ENCODE measurements at regions not wholly inside any gene's neighbourhood (a gene's known extent, or its start where the extent isn't known, plus 50 kb on each side); places are given as distances from the start of the nearest gene placed in this dataset.

DNA sequence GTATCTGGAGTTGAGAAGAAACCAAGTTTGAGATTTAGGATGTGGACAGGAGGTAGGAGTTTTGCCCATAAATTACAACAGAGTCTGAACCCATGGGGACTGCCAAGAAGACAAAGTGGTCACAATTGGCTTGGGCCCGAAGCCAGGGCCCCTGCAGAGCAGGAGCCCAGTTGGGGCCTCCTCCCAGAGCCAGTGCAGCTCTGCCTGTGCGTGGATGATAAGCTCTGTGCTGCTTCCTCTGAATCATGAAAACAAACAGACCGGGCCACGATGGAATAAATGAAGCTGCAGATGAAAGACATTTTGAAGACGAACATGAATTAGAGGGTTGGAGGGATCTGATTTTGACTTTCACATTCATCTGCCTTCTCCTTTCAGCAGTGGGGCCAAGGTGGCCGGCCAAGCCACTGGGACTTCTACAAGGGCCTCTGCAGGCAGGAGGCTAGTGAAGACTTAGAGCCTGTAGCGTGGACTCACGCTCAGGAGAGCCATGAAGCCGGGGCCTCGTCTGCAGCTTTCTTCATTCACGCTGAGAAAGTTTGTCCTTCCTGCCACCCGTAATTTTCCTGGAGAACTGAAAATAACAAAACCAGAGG is 156.8 kb upstream of the LYZL1 start:
- DNase-seq (ENCODE audit: low read depth in 4 of 4, low spot score in 2 of 4), result no peak

DNA sequence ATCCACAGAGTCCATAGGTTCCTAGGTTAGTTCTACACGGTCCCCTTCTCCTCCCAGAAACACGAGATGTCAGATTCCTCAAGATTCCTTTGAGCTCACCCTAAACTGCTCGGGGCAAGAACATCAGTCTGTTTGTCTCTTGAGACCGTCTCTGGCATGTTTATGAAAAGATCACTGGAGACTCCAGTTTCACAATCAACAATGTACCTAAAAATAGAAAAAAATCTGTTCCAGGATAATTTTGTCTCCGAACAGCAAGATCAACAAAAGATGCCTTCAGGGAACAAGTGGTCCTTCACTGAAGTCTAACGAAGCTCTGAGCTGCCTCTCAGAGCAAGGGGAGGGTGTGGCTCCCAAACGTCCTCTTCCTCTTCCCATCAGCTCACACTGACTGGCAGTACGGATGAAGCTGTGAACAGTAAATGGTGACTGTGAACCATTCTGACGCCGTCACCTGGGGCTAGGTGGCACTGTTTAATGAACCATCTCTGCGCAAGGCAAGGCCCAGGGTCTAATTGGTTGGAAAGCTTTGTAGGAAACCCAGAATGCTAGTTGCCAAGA is 156.2 kb upstream of the LYZL1 start:
- no peak for DNase-seq (ENCODE audit: low read depth in 4 of 4, low spot score in 2 of 4)

DNA sequence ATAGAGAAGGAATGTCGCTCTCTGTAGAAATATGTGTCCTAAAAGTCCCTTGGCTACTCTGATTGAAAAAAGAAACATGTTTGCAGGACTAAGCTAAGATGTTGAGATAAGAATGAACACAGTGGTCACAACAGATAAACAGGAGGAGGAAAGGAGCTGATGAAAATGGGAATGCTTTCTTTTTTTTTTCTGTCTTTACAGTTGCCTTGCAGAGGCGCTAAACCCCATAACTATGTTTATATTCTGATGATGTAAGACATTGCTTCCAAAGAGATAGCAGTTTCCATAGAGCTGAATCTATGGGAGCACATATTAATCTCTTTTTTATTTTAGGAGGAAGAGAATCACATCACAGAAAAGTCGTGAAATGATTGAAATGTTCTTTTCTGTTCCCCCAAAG is 153.5 kb upstream of the LYZL1 start:
- no peak for DNase-seq (ENCODE audit: low read depth in 4 of 4, low spot score in 2 of 4)

DNA sequence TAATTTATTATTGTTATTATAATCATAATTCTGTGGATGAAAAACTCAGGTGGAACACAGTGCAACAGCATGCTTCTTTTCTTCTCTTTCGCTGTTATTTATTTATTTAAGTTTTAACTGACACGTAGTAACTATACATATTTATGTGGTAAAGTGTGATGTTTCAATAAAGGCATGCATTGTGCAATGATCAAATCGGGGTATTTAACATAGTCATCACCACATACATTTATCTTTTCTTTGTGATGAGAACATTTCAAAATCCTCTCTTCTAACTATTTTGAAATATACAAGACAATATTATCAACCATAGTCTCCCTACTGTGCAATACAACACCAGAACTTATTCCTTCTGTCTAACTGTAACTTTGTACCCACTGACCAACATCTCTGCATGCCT is 152.5 kb upstream of the LYZL1 start:
- no peak for DNase-seq (ENCODE audit: low read depth in 4 of 4, low spot score in 2 of 4)

DNA sequence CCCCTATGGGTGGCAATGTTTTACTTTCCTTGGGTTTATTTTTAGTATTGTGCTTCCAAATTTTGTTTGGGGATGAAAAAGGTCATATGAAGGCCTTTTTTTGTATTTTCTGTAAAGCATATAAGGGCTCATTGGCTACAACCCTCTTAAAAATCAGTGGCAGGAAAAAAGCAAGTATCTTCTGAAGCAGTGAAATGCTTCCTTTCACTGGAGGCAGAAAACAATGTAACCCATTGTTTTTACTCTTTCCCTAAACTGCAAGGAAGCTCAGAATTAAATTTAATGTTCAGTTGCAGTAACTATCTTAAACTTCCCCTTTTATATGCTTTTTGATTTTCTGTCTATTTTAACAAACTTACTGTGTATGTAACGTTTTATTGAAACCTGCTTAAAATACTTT is 148.7 kb upstream of the LYZL1 start:
- DNase-seq (ENCODE audit: low read depth in 4 of 4, low spot score in 2 of 4), result no peak

- no peak for DNase-seq (ENCODE audit: low read depth in 4 of 4, low spot score in 2 of 4)
Measured at GRCh38 chr10:29140991-29141390, 147.9 kb upstream of the LYZL1 start.

DNA sequence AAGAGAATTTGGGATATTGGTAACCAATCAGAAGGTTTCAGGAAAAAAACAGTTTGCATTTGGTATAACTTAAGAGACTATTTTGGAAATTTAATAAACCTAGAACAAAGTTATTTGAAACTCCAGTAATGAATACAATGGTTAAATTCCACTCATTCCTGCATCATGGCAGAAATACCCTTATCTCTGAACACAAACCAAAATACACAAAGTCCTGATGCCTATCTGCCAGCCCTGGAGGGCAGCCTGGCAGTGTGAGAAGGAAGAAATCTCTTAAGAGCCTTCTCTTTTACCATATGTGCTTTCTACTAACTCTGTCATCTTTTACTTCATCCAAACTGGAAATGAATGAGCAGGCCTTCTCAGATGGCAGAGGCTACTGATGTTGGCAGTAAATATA is 147.1 kb upstream of the LYZL1 start:
- no peak for DNase-seq (ENCODE audit: low read depth in 4 of 4, low spot score in 2 of 4)

DNA sequence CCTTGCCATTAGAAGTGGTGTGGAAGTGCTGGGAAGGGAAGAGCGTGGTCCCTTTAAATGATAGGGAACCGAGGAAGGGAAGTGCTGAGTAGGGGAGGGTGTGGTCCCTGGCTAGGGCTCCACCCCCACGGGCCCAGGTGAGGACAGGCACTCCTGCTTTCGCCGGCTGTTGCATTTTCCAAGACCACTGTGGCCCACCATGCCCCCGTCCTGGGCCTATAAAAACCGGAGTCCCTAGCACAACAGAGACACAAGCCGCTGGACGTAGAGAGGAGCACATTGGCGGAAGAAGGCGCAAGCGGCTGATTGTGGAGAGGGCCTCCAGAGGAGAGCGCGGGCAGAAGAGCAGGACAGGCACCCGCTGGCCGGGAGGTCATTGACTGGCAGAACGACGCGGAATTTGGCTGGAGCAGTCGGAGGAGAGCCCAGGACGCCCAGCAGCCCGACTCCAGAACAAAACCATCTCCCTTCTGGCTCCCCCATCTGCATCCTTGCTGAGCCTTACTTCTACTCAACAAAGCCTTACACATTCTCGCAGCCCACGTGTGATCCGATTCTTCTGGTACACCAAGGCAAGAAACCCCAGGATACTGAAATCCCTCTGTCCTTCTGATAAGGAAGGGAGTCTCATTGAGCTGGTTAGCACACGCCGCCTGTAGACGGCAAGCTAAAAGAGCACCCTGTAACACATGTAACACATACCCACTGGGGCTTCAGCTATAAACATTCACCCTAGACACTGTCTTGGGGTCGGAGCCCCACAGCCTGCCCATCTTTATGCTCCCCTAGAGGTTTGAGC is 146.2 kb upstream of the LYZL1 start:
- no peak for DNase-seq (ENCODE audit: low read depth in 4 of 4, low spot score in 2 of 4)

- DNase-seq (ENCODE audit: low read depth in 4 of 4, low spot score in 2 of 4), result no peak
Measured at GRCh38 chr10:29144126-29144525, 144.7 kb upstream of the LYZL1 start.

DNA sequence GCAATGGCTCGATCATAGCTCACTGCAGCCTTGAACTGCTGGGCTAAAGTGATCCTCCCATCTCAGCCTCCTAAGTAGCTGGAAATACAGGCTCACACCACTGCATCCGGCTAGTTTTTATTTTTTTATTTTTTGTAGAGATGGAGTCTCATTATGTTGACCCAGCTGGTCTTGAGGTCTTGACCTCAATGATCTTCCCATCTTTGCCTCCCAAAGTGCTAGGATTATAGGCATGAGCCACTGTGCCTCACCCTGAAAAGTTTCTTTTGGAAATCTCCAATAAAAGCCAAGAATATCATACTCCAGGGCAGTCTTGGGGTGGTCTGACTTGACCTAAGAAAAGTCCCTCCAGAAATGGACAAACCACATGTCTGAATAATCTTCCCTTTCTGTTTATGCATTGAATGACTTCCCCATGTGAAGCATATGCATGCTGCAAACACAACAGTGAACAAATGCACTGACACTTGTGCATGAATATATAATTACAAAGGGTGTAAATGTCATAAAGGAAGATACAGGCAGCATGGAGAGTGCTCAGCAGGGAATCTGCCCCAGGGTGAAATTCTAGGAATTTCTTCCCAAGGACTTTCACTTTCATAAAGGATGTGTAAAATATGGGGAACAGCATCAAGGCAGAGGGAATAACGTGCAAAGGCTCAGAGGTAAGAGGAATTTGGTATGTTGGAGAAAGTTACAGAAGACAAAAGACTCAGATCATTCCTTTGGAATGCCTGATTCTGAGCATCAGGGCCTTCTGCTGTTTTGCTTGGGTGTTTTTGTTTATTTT is 142.4 kb upstream of the LYZL1 start:
- DNase-seq (ENCODE audit: low read depth in 4 of 4, low spot score in 2 of 4), result no peak

DNA sequence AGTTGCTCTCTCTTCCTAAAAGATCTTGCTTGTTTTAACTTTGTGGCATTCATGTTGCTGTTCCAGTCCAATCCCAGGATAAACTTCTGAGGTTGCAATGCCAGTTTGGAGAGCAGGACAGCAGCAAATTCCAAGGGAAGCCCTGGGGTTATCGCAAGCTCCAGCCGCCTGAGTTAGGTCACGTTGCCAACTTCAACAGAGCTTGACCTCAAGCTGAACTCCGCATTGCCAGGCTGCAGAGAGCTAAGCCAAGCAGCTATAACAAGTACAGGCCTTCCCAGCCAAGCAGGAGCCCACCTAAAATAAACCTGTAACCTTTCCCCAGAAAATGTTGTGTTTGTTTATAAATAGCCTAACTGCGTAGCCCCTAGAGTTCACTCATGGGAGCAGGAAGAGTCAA is 138.9 kb upstream of the LYZL1 start:
- peak in 1 of 4 donors; percentile 15 for DNase-seq (ENCODE audit: low read depth in 4 of 4, low spot score in 2 of 4)

GRCh38 chr10:29151005-29151404 is 137.9 kb upstream of the LYZL1 start:
- DNase-seq (ENCODE audit: low read depth in 4 of 4, low spot score in 2 of 4), result no peak

DNA sequence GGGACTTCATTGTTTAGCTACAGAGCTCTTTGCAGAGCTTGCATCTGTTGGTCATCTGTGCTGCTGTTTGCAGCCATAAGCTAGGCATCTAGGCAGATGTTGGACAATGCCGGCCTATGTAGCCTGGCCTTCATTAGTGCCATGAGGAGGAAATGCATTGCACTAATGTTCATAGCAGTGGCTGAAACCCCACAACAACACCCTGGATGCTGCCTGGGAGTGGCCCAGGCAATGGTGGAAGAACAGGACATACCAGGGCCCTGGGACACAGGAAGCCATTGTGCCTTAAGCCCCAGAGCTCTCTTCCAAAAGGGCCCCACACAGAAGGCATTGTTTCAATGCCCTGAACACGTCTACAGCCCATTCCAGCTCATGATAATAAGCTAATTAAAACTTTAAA is 131.5 kb upstream of the LYZL1 start:
- no peak for DNase-seq (ENCODE audit: low read depth in 4 of 4, low spot score in 2 of 4)

GRCh38 chr10:29158066-29158465 is 130.8 kb upstream of the LYZL1 start:
- DNase-seq (ENCODE audit: low read depth in 4 of 4, low spot score in 2 of 4), result no peak

DNA sequence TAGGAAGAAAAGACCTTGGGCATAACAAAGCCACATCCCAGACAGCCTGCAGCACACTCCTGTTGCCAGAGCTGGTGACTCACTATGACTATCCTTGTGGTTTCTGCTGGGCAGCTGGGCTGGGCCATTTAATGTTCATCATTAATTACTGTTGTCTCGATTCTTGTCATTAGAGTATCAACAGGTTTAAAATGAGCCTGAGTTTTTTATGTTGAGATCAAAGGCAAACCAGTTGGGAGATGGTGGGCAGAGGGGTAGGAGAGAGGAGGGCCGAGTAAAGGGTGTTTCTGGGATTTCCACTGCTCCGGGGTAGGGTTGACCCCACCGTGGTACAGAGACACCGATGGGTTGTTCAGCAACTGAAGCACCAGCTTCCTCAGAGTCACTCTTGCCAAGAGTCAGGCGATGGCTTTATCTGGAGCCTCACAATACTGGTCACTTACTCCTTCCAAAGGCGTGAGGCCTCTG is 128.7 kb upstream of the LYZL1 start:
- no peak for DNase-seq (ENCODE audit: low read depth in 4 of 4, low spot score in 2 of 4)

DNA sequence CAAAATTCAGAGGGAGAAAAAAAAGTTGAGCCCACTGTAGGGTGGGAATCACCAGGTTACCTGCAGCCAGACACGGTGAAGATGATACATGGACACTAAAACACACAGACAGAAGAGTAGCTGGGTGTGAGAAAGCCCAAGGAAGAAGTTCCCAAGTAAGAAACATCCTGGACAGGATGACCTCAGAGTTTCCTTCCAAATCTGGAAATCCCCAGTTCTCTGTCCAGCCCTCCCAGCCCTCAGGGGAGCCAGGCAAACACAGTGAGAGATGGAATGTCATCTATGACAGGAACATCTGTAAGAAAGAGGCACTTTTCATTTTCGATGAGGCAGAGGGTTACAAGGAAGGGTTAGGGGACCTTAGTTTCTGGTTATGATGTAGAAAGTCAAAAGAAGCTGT is 125.1 kb upstream of the LYZL1 start:
- no peak for DNase-seq (ENCODE audit: low read depth in 4 of 4, low spot score in 2 of 4)

GRCh38 chr10:29166713-29167112 is 122.2 kb upstream of the LYZL1 start:
- DNase-seq (ENCODE audit: low read depth in 4 of 4, low spot score in 2 of 4), result no peak

DNA sequence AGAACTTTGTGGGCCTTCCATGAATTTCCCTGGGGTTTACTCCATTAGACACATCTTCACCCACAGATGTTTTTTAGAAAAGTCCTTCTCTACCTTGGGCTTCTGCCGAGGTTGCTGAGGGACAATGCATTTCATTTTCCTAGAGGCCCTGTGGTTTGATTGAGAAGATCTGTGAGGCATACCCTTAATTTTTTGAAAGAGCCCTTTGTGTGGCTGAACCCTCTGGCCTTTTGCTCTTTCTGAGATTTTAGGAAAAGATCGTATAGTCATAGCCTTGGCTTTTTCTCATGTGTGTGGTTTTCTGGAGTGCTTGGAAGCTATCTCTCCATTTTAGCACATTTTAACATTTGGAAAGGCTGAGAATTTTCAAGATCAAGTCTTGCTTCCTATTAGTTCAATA is 119.8 kb upstream of the LYZL1 start:
- DNase-seq (ENCODE audit: low read depth in 4 of 4, low spot score in 2 of 4), result no peak

- no peak for DNase-seq (ENCODE audit: low read depth in 4 of 4, low spot score in 2 of 4)
Measured at GRCh38 chr10:29171717-29172116, 117.2 kb upstream of the LYZL1 start.

- no peak for DNase-seq (ENCODE audit: low read depth in 4 of 4, low spot score in 2 of 4)
Measured at GRCh38 chr10:29174389-29174788, 114.5 kb upstream of the LYZL1 start.
